IPS-NIHi7 (cell line): ENCODE measurements at regions not wholly inside any gene's neighbourhood (a gene's known extent, or its start where the extent isn't known, plus 50 kb on each side); places are given as distances from the start of the nearest gene placed in this dataset.

Experiments
- DNase-seq: peaks from one replicate; pipeline ENCODE4 v3.0.0; 2012; ENCODE audit warnings: mixed read lengths; ENCODE audit errors: extremely low spot score

DNA sequence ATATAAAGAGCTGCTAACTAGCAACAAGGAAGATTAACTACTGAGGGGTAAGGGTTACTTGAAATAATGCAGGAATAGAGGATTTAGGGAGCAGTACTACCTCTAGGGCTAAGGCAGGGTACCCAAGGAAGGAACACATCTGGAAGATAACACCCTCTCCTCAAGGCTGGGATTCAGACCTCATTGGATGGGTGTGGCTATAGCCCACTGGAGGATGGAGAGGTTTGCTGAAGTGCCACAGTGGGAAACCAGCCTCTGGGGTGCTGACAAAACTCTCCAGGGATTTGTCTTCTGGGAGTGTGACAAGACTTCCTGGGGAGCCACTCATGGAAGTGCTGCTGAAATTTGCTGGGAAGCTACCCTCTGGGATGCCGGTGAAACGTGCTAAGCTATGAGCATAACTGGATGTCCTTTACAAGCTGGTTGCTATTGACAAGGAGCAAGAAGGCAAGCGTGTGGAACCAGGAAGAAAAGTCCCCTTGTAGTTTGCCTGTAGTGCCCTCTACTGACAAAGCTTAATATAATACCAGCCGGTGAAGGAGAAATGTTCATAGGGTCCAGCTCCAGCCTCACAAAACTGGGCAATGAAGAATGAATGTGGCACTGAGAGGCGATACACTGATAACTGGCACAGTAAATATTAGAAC is 122.8 kb upstream of the USP24 start:
- peak; percentile 79 for DNase-seq

DNA sequence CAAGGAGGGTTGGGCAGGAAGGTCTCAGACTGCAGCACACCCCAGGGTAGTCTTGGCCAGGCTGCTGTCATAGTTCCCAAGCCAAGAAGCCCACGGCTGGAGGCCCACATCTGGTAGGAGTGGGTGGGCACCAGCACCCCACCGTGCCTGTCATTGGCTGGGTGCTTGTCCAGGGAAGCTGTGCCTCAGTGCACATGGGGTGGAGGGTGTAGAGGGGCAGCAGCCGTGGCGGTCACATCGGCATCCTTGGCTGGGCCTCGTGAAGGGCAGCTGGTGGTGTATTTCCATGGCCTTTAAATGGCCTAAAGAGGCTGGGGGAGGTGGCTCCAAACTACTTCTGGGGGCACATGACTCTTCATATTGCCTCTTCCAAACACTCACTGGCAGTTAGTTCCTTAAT is 119.6 kb upstream of the USP24 start:
- no peak for DNase-seq

DNA sequence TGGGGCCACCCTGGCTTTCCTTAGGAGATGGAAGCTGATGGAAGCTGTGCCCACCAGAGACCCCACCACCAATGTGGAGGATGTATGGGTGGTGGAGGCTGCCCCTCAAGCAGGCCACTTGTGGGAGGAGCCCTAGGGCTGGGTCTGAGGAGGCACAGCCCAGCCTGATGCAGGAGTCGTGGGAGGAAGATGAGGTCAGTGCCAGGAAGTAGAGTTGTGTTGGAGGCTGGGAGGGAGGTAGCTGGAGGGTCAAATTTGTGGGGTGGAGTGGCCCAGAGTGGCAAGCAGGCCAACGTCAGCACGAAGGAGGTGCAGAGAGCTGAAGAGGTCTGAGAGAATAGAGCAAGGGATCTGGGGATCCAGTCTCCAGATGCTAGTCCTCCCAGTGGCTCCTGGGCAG is 119.0 kb upstream of the USP24 start:
- DNase-seq, result no peak

DNA sequence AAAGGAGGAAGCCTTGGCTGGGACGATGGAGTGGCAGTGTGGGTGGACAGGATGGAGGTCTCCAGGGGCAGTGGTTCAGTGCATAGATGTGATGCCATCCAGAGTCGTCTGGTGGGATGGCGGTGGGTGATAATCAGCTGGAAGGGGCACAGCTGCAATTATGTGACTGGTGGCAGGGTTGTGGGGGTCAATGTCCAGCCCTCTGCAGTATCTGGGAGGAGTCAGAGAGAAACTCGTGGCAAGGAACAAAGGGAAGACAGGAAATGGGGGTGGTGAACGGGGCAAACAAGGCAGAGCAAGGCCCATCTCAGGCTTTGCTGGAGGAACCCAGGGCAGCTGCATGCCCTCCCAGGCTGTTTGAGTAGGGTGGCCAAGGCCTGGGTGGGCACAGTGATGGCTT is 118.3 kb upstream of the USP24 start:
- DNase-seq, result no peak

DNA sequence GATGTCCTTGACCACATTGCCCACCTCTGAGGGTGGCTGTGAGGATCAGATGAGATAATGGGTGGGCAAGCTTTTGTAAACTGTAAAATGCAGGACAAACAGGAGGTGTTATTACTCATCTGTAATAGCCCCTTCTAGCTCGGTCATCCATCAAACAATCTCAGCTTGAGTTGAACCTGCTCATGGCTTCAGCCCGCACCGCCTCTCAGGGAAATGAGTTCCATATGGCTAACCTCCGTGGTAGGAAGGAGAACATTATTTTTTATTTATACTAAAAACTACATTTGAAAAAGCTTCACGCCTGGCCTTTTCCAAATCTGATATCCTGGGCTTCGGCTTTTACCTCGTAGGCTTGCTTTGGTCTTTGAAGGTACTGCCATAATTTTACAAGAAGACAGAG is 116.2 kb upstream of the USP24 start:
- DNase-seq, result no peak

DNA sequence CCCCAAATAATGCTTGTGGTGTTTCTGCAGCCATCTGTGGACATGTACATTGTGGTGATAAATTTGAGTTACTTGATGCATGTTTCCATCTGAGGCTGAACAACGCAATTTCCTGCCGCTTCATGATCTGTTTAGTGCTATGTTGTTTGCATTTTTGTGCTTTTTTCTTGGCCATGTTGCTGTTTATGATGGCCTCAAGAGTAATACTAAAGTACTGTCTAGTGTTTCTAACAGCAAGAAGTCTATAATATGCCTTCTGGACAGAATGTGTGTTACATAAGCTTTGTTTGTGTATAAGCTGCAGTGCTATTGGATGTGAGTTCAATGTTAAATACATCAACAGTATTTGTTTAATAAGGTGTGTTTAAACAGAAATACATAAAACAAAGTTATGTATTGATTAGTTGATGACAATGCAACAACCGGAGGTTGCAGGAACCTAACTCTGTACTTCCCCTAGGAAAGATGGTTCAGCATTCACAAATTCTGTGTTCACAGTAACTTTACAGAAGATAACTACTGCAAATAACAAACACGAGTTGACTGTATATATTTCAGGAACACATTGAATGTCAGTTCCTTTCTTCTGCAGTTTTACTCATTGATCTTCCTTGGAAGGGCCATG is 114.8 kb upstream of the USP24 start:
- DNase-seq, result no peak

DNA sequence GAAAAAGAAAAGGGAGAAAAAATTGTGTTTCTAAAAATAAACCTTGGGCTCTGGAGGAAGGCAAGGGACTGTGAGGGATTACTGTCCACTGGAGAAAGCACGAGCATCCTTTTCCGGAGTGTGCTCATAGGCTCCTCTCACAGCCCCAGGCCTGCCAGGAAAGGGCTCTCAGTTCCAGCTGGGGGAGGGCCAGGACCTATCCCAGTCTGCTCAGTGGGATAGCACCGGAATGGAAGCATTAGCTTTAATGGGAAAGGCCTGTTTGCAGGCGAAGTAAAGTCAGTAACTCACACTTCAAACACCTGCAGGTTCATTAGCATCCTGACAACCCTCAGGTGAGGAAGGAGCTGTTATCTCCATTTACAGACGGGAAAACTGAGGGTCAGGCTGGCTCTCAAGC is 113.9 kb upstream of the USP24 start:
- DNase-seq, result peak; percentile 39

DNA sequence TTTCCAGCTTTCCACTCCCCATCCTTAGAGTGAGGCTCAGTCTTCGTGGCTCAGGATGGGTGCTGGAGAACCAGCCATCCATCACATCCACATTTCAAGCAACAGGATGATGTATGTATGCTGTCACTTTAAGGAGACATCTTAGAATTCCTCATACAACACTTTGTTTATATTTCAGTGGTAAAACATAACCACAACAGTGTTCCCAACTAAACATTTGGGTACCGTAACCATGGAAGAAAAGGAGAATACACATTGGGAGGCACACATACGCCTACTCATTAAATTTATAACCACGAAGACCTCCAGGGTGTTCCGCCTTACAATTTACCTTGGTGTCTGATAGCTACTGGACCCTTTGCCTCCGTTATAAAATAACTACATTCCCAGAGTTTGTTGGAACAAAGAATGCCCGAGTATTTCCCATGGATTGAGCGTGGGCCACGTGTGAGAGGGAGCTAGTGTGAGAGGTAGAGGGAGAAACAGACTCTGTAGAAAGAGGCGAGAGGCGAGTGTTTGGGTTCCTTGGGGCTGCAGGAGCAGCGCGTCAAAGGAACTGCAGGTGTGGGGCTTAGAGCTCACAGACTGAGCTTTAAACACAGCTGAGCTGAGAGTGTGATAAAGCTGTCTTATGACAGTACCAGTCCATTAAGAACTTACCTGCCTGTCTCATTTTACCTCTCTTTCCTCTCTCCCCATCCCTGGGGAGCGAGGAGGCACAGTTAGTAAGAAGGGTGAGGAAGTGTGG is 111.5 kb upstream of the USP24 start:
- DNase-seq, result no peak

DNA sequence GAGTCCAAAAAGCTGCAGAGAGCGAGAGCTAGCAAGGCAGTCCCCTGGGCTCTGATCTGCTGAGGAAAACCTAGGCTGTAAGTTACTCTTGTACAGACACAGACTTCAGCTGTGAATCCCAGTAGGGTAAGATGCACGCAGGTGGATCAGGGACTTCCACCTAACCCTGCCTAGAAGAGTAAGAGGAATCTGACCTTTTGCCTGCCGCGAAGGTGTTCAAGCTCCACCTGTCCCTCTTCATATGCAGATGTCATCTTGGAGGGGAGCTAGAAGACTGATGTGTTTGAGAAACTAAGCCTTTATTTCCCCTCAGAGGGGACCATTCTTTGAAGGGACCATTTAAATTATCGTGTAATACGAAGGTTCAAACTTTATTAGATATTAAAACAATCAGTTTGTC is 108.6 kb upstream of the USP24 start:
- peak; percentile 47 for DNase-seq

DNA sequence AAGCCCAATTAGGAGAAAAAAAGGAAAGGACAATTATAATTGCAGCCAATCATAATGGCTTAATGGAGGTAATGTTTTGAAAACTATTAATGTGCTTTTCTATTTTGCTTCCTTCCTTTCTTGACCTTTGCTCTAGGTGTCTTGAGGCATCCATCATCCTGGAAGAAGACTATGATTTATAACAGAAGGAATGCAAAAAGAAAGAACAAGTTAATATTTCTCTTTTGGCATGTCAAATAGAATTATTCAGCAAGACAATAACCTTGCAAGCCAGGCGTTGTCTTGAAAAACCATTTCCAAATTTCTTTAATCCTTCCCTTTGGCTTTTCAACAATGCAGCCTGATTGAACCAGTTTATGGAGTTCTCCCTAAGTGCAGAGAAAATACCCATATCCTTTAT is 107.7 kb upstream of the USP24 start:
- no peak for DNase-seq

DNA sequence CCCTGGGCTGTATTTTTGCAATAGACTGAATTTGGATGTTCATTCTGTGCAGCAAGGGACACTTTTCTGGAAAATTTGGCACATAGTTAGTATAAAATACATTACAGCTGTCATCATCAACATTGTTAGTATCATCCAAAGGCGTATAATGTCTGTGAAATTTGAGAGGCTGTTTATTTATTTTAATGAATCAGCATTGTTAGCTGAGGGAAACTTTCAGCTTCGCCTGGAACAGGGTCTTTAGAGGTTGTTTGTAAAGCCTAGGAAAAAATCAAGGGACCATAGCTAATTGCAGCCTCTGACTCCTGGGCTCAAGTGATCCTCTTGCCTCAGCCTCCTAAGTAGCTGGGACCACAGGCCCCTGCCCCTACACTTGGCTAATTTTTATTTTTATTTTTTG is 106.8 kb upstream of the USP24 start:
- DNase-seq, result no peak

DNA sequence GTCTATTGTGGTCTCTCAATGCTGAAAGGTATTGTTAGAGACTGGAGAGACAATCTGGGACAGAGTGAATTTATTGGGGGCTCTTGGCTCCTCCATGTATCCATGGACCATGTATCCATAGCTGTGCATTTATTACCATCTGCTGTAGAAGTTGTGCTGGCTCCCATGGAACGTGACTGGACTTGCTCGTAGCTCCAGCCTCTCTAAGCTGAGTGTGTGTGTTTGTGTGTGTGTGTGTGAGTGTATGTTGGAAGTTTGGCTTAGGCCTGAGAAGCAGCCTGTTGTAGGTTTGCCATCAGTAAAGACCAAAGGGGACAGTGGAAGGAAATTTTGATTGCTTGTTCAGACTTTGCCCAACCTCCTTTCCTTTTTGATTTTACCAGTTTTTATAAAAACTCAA is 105.7 kb upstream of the USP24 start:
- DNase-seq, result no peak

DNA sequence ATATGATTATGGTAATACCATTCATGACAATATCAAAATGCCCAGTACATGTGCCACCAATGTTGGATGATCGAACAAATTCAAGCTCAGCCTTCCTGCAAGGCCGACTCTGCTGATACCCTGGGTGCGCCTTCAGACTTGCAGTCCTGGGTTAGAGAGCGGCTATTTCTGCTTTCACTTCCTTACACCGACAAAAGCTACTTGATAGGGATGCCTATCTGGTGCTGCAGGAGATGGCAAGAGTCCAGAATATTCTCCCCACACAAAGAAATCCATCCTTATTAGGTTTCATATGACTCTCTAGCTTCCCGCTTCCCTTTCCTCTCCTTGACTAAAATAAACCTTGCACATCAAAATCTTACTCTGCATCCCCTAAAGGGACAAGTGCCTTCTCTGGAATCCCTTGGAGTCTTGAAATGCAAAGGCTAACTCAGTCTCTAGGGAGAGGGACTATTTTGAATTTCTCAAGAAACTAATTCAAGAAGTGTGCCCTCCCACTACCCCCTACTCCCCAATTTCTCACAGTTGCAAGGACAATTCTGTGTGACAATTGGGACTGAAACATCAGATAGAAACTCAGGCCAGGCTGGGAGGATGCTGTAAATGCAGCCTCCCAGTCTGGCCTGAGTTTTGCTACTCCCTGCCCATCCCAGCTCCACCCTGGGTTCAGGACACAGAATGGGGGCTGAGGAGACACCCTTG is 103.1 kb upstream of the USP24 start:
- DNase-seq, result no peak

DNA sequence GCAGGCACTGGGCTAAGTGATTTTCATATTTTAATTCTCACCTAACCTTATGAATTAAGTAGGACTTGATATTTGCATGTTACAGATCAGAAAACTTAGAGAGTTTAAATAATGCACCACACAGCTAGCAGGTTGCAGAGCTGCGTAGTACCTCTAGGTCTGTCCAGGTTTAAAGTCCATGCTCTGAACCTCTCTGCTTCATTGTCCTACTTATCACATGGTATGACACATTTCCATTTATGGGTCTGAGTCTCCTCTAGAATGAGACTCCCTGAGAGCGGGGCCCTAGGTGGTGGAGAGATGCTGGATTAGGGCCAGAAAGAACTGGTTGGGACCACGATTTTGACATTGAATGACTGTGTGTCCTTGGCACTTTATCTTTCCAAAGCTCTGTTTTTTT is 102.5 kb upstream of the USP24 start:
- DNase-seq, result no peak

DNA sequence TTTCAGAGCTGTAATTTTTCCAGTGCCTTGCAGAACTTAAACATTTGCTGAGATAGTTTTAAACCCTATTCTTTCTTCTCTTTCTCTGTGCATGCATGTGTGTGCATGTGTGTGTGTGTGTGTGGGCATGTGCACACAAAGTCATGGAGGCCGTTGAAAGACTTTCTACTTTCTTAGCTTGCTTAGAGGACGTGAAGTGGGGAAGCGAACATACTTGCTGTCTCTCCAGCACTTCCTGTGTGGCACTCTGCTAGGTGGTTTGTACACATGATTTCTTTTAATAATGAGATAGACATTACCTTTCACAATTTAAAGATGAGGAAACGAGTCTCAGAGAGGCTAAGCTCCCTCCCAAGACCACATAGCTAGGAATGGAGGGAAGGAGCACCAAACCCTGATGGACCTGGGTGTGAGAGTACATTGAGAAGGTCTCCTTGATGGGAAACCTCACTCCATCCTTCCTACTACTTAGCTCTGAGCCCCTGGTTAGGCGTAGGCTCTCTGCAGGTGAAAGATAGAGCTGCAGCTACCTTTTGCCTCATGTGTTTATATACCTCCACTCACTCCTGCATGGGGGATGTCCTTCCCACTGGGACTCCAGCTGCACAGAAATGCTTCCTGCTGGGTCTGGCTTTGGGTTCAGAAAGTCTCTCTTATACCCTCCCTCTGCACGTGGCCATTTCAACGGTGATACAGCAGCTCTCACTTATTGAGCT is 101.9 kb upstream of the USP24 start:
- DNase-seq, result no peak

DNA sequence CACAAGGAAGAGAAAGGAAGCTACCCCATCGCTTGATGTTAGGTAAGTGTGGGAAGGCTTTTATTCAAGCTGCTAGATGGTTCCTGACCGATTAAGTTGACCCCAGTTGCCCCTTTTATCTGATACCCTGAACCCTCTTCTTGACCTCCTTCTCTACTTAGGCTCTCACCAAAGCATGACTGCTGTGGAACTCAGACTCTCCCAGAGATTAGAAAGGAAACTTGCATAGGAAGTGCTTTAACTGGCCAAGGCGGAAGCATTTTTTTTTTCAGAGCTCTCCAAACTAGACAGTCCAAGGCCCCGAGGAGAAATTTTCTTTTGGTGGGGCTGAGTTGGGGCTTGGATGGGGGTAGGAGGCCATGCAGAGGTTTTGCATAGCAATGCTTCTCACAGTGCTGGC is 101.3 kb upstream of the USP24 start:
- no peak for DNase-seq

DNA sequence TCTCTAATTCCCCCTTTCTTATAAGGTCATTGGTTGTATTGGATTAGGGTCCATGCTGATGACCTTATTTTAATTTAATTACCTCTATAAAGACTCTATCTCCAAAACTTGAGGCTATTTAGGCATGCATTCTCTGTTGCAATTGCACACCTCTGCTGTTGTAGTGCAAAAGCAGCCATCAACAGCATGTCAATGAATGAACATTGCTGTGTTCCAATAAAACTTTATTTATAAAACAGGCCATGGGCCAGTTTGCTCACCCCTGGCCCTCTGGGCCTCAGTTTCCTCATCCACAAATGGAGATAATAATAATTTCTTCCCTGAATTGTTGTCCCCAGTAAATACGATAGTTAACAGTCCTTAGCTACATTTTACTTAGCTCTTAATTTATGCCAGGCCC is 100.4 kb upstream of the USP24 start:
- no peak for DNase-seq

DNA sequence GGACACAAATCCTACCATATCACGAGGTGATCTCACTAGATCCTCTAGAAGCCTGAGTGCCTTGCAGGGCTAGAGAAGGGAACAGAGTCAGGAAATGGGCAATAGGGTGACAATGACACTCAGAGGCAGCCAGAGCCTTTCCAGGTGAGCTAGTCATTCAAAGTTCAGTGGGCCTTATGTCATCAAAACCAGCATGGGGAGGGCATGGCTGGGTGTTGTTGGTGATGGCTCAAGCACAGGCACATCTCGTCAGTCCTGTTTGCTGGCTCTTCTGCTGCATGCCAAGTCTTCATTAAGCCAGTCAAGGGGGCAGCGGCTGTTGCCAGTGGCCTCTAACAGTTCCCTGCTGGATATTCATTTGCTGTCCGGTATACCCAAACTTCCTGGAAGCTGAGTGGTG is 99.6 kb upstream of the USP24 start:
- no peak for DNase-seq

DNA sequence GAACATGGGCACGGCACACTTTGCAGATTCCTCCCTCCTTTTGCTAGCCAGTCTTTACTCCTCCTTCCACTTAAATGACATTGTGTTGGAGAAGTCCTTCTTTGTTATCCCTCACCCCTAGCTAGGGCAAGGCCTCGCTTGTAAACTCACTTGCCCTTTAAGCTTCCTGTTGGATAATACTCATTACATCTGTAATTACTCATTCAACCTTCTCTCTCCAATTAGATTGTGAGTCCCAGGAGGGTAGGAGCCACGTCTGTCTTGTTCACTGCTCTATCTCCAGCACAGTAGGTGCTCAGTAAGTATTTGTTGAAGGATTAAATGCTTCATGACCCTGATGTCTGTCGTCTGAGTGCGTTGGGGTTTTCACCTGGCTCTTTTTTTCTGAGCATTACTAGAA is 98.7 kb upstream of the USP24 start:
- no peak for DNase-seq

DNA sequence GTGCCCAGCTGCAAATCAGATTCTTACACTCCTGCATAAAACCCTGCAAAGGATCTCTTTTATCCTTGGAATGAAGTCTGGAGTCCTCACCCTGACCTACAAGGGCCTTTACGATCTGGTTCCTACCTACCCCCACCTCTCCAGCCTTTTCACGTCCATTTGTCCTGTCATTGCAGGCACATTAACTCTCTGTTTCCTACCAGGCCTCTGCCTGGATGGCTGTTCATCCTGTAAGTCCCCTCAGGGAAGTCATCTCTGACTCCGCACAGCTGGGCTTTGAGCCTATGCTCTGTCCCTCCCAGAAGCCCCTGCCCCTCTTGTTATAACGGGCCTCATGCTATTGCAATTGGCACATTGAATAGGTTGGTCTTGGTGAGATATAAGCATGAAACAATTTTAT is 96.8 kb upstream of the USP24 start:
- DNase-seq, result no peak

DNA sequence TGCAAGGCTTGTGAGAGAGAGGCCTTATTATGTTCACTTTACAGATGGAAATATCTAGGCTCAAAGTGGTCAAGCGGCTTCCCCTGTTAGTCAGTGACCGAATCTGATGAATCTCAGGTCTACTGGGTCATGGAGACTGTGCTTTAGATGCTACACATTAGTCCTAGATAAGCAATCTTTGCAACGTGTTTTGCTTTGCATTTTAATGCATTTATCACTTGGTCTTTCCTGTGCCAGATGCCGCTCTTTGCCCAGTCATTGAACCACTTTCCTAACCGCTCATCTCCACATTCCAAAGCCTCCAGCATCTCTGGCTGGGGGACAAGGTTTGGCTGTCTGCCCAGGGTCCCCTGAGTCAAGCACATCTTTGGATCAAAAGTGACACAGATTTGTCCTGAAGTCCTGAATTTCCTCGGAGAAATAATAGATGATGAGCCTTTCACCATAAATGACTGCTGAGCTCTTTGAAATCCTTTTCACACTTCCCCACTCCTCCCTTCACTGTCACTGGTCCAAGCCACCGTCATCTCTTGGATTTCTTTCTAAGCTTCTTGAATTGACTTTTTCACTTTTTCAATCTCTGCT is 96.0 kb upstream of the USP24 start:
- DNase-seq, result no peak

DNA sequence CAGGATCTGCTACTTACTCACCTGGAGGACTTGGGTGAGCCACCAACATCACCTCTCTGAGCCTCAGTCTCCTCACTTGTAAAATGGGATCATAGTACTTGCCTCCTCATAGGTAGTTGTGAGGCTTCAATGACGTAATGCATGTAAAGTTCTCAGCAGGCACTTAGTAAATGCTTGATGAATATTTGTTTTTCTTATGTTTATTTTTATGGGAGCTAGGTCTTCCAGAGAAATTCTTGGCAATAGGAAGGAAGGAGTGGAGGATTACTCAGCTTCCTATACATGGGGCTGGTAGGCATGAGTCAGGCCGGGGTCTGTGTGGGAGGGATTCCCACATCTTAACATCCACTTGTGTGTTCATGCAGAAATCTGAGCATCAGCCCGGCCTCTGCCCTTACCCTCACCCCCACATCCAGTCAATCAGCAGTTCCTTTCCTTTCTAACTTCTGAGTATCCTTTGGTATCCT is 95.4 kb upstream of the USP24 start:
- DNase-seq, result no peak
